ENCODE measurements at regions not wholly inside any gene's neighbourhood (a gene's known extent, or its start where the extent isn't known, plus 50 kb on each side); places are given as distances from the start of the nearest gene placed in this dataset.

GRCh38 chr13:112639521-112639920 is 50.3 kb upstream of the ATP11A start:
- CTCF ChIA-PET: interaction anchor here (0.9 to 4.1 kb wide), 14 partner anchors 12 to 246 kb away, joined by 3 to 104 read pairs (median 4); no protein-coding TSS in a partner anchor
- POLR2A ChIA-PET: no interaction called here
- no peak for DNase-seq (ENCODE audit: extremely low spot score)
- no peak for TF ChIP-seq CTCF (IDR thresholded peaks at IDR 0.05; ENCODE audit: control extremely low read depth, extremely low read depth, low read depth, missing control alignments)

DNA sequence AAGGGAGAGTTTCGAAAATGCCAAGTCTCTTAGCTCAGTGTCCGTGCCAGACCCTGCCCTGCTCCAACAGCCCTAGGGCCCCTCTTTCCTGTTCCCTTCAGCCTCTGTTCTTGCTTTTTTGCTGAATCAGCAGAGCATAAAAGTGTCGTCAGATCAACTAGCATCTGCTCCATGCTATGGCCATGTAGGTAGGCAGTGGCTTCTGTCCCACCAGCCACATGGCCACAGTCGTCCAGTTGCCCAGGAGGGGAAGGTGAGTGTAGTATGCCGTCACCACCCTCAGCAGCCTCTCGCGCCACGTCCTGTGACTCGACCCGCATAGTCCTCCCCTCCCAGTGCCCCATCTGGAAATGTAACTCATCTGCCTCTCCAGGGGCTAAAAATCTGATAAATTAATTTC is 50.9 kb upstream of the ATP11A start:
- ChIA-PET POLR2A (no interaction called here), CTCF (interaction anchor here (1.0 to 4.1 kb wide), 7 partner anchors 14 to 242 kb away, joined by 3 to 104 read pairs (median 3); no protein-coding TSS in a partner anchor)
- no peak for DNase-seq (ENCODE audit: extremely low spot score)
- TF ChIP-seq CTCF (IDR thresholded peaks at IDR 0.05; ENCODE audit: control extremely low read depth, extremely low read depth, low read depth, missing control alignments): no peak

- POLR2A ChIA-PET: no interaction called here
- DNase-seq (ENCODE audit: extremely low spot score): no peak
- CTCF ChIA-PET: interaction anchor here (1.1 to 4.1 kb wide), 3 partner anchors 31 to 239 kb away, joined by 3 to 104 read pairs (median 22); no protein-coding TSS in a partner anchor
- TF ChIP-seq CTCF (IDR thresholded peaks at IDR 0.05; ENCODE audit: control extremely low read depth, extremely low read depth, low read depth, missing control alignments): no peak
These were observed 50.3 kb upstream of the TUBGCP3 start for GRCh38 chr13:112638157-112638750.
